H1 (cell line): ENCODE measurements at regions not wholly inside any gene's neighbourhood (a gene's known extent, or its start where the extent isn't known, plus 50 kb on each side); places are given as distances from the start of the nearest gene placed in this dataset.

Experiments used
- CHD1 ChIP-seq: IDR thresholded peaks from 2 replicates; pipeline ENCODE4 v1.6.1; 2012; ENCODE audit warnings: low read depth, low read length, improper control_type of control experiment
- JUND ChIP-seq: IDR thresholded peaks from 2 replicates; pipeline ENCODE4 v1.6.1; 2011; ENCODE audit warnings: mild to moderate bottlenecking, improper control_type of control experiment, low read length
- NRF1 ChIP-seq: IDR thresholded peaks from 2 replicates; pipeline ENCODE4 v1.6.1; 2011; ENCODE audit warnings: mild to moderate bottlenecking, low read depth, low read length, improper control_type of control experiment
- RXRA ChIP-seq: IDR thresholded peaks from 2 replicates; pipeline ENCODE4 v1.6.1; 2011; ENCODE audit warnings: low read depth, mild to moderate bottlenecking, low read length, moderate library complexity; ENCODE audit not compliant: insufficient read depth
- SAP30 ChIP-seq: fragments of 300-600 bp; sonication (generic); IDR thresholded peaks from 2 replicates; pipeline ENCODE4 v1.7.1; 2012; ENCODE audit warnings: low read length, moderate library complexity, mild to moderate bottlenecking, inconsistent platforms; ENCODE audit not compliant: insufficient read depth, insufficient replicate concordance
- SIN3A ChIP-seq, 2 experiments: IDR thresholded peaks in 1 of 2; conservative IDR thresholded peaks in 1 of 2; 2 replicates each; pipeline ENCODE4 v1.6.1; 2011 to 2012; ENCODE audit warnings: low read length in 2 of 2, improper control_type of control experiment in 1 of 2, low read depth in 1 of 2, mild to moderate bottlenecking in 1 of 2
- SP1 ChIP-seq: IDR thresholded peaks from 2 replicates; pipeline ENCODE4 v1.6.1; 2011; ENCODE audit warnings: low read depth, low read length
- TF ChIP-seq, protein P1 (sequence below): fragments of 300-600 bp; sonication (generic); IDR thresholded peaks from 2 replicates; pipeline ENCODE4 v1.7.1; 2012; ENCODE audit warnings: low read length, moderate library complexity, mild to moderate bottlenecking, inconsistent platforms; ENCODE audit not compliant: insufficient replicate concordance
- TF ChIP-seq, protein P2 (sequence below): IDR thresholded peaks from 2 replicates; pipeline ENCODE4 v1.6.1; 2012; ENCODE audit warnings: low read length, inconsistent platforms

DNA sequence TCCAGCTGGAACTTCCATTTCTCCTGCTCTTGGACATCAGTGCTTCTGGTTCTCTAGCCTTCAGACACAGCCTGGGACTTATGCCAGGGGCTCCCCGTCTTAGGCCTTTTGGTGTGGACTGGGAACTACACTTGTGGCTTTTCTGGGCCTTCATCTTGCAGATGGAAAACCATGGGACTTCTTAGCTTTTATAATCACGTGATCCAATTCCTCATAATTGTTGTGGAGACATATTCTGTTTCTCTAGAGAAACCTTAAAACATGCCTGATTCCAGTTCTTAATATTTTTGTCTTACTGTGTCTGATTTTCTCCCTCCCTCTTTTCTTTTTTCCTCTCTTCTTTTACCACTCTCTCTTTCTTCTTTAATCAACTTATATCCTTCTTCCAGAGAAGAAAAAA is 224.2 kb upstream of the FOXP2 start (continued):
- TF ChIP-seq, protein P1, sequence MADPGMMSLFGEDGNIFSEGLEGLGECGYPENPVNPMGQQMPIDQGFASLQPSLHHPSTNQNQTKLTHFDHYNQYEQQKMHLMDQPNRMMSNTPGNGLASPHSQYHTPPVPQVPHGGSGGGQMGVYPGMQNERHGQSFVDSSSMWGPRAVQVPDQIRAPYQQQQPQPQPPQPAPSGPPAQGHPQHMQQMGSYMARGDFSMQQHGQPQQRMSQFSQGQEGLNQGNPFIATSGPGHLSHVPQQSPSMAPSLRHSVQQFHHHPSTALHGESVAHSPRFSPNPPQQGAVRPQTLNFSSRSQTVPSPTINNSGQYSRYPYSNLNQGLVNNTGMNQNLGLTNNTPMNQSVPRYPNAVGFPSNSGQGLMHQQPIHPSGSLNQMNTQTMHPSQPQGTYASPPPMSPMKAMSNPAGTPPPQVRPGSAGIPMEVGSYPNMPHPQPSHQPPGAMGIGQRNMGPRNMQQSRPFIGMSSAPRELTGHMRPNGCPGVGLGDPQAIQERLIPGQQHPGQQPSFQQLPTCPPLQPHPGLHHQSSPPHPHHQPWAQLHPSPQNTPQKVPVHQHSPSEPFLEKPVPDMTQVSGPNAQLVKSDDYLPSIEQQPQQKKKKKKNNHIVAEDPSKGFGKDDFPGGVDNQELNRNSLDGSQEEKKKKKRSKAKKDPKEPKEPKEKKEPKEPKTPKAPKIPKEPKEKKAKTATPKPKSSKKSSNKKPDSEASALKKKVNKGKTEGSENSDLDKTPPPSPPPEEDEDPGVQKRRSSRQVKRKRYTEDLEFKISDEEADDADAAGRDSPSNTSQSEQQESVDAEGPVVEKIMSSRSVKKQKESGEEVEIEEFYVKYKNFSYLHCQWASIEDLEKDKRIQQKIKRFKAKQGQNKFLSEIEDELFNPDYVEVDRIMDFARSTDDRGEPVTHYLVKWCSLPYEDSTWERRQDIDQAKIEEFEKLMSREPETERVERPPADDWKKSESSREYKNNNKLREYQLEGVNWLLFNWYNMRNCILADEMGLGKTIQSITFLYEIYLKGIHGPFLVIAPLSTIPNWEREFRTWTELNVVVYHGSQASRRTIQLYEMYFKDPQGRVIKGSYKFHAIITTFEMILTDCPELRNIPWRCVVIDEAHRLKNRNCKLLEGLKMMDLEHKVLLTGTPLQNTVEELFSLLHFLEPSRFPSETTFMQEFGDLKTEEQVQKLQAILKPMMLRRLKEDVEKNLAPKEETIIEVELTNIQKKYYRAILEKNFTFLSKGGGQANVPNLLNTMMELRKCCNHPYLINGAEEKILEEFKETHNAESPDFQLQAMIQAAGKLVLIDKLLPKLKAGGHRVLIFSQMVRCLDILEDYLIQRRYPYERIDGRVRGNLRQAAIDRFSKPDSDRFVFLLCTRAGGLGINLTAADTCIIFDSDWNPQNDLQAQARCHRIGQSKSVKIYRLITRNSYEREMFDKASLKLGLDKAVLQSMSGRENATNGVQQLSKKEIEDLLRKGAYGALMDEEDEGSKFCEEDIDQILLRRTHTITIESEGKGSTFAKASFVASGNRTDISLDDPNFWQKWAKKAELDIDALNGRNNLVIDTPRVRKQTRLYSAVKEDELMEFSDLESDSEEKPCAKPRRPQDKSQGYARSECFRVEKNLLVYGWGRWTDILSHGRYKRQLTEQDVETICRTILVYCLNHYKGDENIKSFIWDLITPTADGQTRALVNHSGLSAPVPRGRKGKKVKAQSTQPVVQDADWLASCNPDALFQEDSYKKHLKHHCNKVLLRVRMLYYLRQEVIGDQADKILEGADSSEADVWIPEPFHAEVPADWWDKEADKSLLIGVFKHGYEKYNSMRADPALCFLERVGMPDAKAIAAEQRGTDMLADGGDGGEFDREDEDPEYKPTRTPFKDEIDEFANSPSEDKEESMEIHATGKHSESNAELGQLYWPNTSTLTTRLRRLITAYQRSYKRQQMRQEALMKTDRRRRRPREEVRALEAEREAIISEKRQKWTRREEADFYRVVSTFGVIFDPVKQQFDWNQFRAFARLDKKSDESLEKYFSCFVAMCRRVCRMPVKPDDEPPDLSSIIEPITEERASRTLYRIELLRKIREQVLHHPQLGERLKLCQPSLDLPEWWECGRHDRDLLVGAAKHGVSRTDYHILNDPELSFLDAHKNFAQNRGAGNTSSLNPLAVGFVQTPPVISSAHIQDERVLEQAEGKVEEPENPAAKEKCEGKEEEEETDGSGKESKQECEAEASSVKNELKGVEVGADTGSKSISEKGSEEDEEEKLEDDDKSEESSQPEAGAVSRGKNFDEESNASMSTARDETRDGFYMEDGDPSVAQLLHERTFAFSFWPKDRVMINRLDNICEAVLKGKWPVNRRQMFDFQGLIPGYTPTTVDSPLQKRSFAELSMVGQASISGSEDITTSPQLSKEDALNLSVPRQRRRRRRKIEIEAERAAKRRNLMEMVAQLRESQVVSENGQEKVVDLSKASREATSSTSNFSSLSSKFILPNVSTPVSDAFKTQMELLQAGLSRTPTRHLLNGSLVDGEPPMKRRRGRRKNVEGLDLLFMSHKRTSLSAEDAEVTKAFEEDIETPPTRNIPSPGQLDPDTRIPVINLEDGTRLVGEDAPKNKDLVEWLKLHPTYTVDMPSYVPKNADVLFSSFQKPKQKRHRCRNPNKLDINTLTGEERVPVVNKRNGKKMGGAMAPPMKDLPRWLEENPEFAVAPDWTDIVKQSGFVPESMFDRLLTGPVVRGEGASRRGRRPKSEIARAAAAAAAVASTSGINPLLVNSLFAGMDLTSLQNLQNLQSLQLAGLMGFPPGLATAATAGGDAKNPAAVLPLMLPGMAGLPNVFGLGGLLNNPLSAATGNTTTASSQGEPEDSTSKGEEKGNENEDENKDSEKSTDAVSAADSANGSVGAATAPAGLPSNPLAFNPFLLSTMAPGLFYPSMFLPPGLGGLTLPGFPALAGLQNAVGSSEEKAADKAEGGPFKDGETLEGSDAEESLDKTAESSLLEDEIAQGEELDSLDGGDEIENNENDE = no peak
- TF ChIP-seq RXRA = no peak
- TF ChIP-seq, protein P2, sequence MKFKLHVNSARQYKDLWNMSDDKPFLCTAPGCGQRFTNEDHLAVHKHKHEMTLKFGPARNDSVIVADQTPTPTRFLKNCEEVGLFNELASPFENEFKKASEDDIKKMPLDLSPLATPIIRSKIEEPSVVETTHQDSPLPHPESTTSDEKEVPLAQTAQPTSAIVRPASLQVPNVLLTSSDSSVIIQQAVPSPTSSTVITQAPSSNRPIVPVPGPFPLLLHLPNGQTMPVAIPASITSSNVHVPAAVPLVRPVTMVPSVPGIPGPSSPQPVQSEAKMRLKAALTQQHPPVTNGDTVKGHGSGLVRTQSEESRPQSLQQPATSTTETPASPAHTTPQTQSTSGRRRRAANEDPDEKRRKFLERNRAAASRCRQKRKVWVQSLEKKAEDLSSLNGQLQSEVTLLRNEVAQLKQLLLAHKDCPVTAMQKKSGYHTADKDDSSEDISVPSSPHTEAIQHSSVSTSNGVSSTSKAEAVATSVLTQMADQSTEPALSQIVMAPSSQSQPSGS = no peak
- no peak for TF ChIP-seq SIN3A (conservative IDR thresholded peaks at IDR 0.05 in 1 of 2, IDR thresholded peaks at IDR 0.05 in 1 of 2; ENCODE audit: low read depth in 1 of 2, low read length in 2 of 2)
- TF ChIP-seq SAP30 = no peak
- no peak for TF ChIP-seq CHD1
- no peak for TF ChIP-seq SP1
- TF ChIP-seq JUND = no peak
- TF ChIP-seq NRF1 = no peak
